Natural killer cell treated with Interleukin-12 subunit alpha and Interleukin-12 subunit beta and Interleukin-15 and Interleukin-18, amount 100 ng/mL, for 72 hours (primary cell): ENCODE measurements at regions not wholly inside any gene's neighbourhood (a gene's known extent, or its start where the extent isn't known, plus 50 kb on each side); places are given as distances from the start of the nearest gene placed in this dataset.
"Not testable (repeated sequence)": the region's sequence is repeated elsewhere in the genome, so short reads cannot be mapped to it uniquely, and the experiment has no call there.

ENCODE experiments used
- ATAC-seq, 2 donors: fragments of 150-1000 bp; cut with Tn5 transposase in 1 of 2; sonication (Bioruptor Pico), chemical (Tn5 transposase) in 1 of 2; 2 replicates each; pipeline ENCODE4 v1.10.0; 2021
- DNase-seq: peaks from one replicate; pipeline ENCODE4 v3.0.0; 2022; ENCODE audit warnings: low spot score
- H3K27ac Mint-ChIP-seq, 2 donors: 1 replicate in 1 of 2; 2 replicates in 1 of 2; pipeline ENCODE4 v1.8.0; 2022; ENCODE audit warnings: mixed read lengths in 2 of 2, mild to moderate bottlenecking in 1 of 2, moderate library complexity in 1 of 2
- H3K27me3 Mint-ChIP-seq, 2 donors: 1 replicate in 1 of 2; 2 replicates in 1 of 2; pipeline ENCODE4 v1.8.0; 2022; ENCODE audit warnings: mixed read lengths in 2 of 2
- H3K36me3 Mint-ChIP-seq: one replicate; pipeline ENCODE4 v1.8.0; 2022; ENCODE audit warnings: mixed read lengths
- H3K4me1 Mint-ChIP-seq, 2 donors: 1 replicate in 1 of 2; 2 replicates in 1 of 2; pipeline ENCODE4 v1.8.0; 2022; ENCODE audit warnings: low read depth in 2 of 2, mixed read lengths in 2 of 2, mild to moderate bottlenecking in 1 of 2
- H3K4me3 Mint-ChIP-seq: one replicate; pipeline ENCODE4 v1.8.0; 2022; ENCODE audit warnings: mixed read lengths
- H3K9me3 Mint-ChIP-seq: 2 replicates; pipeline ENCODE4 v1.8.0; 2022; ENCODE audit warnings: mixed read lengths

GRCh38 chr5:91794455-91794854 is 411.3 kb upstream of the ARRDC3 start:
- Mint-ChIP-seq H3K4me3 (no peak overlapping the region), H3K27ac (no peak overlapping the region), H3K36me3 (no peaks in the 10 kb centered on the region), H3K9me3 (peaks cover 7% of the 10 kb centered on the region), H3K4me1 (no peaks in the 10 kb centered on the region), H3K27me3 (no peaks in the 10 kb centered on the region)
- no peak for DNase-seq
- ATAC-seq = no peak

GRCh38 chr5:91787718-91788117 is 404.6 kb upstream of the ARRDC3 start:
- no peak overlapping the region for H3K4me3 Mint-ChIP-seq
- H3K4me1 Mint-ChIP-seq = no peaks in the 10 kb centered on the region
- H3K27ac Mint-ChIP-seq = no peak overlapping the region
- no peaks in the 10 kb centered on the region for H3K27me3 Mint-ChIP-seq
- no peaks in the 10 kb centered on the region for H3K36me3 Mint-ChIP-seq
- ATAC-seq (no peak), DNase-seq (no peak)
- H3K9me3 Mint-ChIP-seq = peaks cover 6% of the 10 kb centered on the region

- no peak for DNase-seq
- no peaks in the 10 kb centered on the region for H3K4me1 Mint-ChIP-seq
- H3K9me3 Mint-ChIP-seq = peaks cover 8% of the 10 kb centered on the region
- no peak overlapping the region for H3K4me3 Mint-ChIP-seq
- H3K27me3 Mint-ChIP-seq = no peaks in the 10 kb centered on the region
- no peak for ATAC-seq
- no peaks in the 10 kb centered on the region for H3K36me3 Mint-ChIP-seq
- H3K27ac Mint-ChIP-seq = no peak overlapping the region
These were observed 394.6 kb upstream of the ARRDC3 start for GRCh38 chr5:91777671-91778070.

- Mint-ChIP-seq H3K9me3 (peaks cover 5% of the 10 kb centered on the region), H3K27ac (no peak overlapping the region), H3K36me3 (no peaks in the 10 kb centered on the region), H3K4me3 (no peak overlapping the region), H3K4me1 (no peaks in the 10 kb centered on the region), H3K27me3 (no peaks in the 10 kb centered on the region)
- DNase-seq (no peak), ATAC-seq (no peak)
These were observed 393.1 kb upstream of the ARRDC3 start for GRCh38 chr5:91776249-91776648.

- H3K36me3 Mint-ChIP-seq = no peaks in the 10 kb centered on the region
- H3K4me1 Mint-ChIP-seq = no peaks in the 10 kb centered on the region
- no peak overlapping the region for H3K4me3 Mint-ChIP-seq
- H3K27ac Mint-ChIP-seq = no peak overlapping the region
- peaks cover 3% of the 10 kb centered on the region for H3K9me3 Mint-ChIP-seq
- DNase-seq (no peak), ATAC-seq (no peak)
- H3K27me3 Mint-ChIP-seq = no peaks in the 10 kb centered on the region
These were observed 387.3 kb upstream of the ARRDC3 start for GRCh38 chr5:91770400-91770799.

GRCh38 chr5:91757383-91757782 is 374.3 kb upstream of the ARRDC3 start:
- H3K27ac Mint-ChIP-seq, ATAC-seq, DNase-seq, H3K36me3 Mint-ChIP-seq, H3K4me1 Mint-ChIP-seq, H3K4me3 Mint-ChIP-seq, H3K27me3 Mint-ChIP-seq: not testable (repeated sequence)
- peaks cover 12% of the 10 kb centered on the region for H3K9me3 Mint-ChIP-seq

- no peak overlapping the region for H3K27ac Mint-ChIP-seq
- DNase-seq = no peak
These were observed 371.9 kb upstream of the ARRDC3 start for GRCh38 chr5:91754990-91755389.

GRCh38 chr5:91744470-91744869 is 361.4 kb upstream of the ARRDC3 start:
- DNase-seq, H3K4me1 Mint-ChIP-seq, ATAC-seq, H3K36me3 Mint-ChIP-seq, H3K9me3 Mint-ChIP-seq, H3K27me3 Mint-ChIP-seq, H3K4me3 Mint-ChIP-seq, H3K27ac Mint-ChIP-seq: not testable (repeated sequence)

More at GRCh38 chr5:91754990-91755389, 371.9 kb upstream of the ARRDC3 start:
- H3K27me3 Mint-ChIP-seq = no peaks in the 10 kb centered on the region
- ATAC-seq = no peak
- no peaks in the 10 kb centered on the region for H3K4me1 Mint-ChIP-seq
- no peak overlapping the region for H3K4me3 Mint-ChIP-seq
- H3K9me3 Mint-ChIP-seq = peaks cover 9% of the 10 kb centered on the region
- H3K36me3 Mint-ChIP-seq = no peaks in the 10 kb centered on the region

GRCh38 chr5:91742550-91742949 is 359.4 kb upstream of the ARRDC3 start:
- H3K36me3 Mint-ChIP-seq = no peaks in the 10 kb centered on the region
- no peaks in the 10 kb centered on the region for H3K27me3 Mint-ChIP-seq
- no peaks in the 10 kb centered on the region for H3K4me1 Mint-ChIP-seq
- H3K27ac Mint-ChIP-seq = no peak overlapping the region
- no peak for ATAC-seq
- H3K4me3 Mint-ChIP-seq = no peak overlapping the region
- H3K9me3 Mint-ChIP-seq = no peaks in the 10 kb centered on the region
- no peak for DNase-seq

- DNase-seq (no peak), ATAC-seq (no peak)
- Mint-ChIP-seq H3K36me3 (no peaks in the 10 kb centered on the region), H3K27ac (no peak overlapping the region), H3K4me1 (no peaks in the 10 kb centered on the region), H3K4me3 (no peak overlapping the region), H3K9me3 (no peaks in the 10 kb centered on the region), H3K27me3 (no peaks in the 10 kb centered on the region)
These were observed 358.8 kb upstream of the ARRDC3 start for GRCh38 chr5:91741764-91742505.

GRCh38 chr5:91730026-91730425 is 346.9 kb upstream of the ARRDC3 start:
- DNase-seq (no peak), ATAC-seq (no peak)
- H3K27me3 Mint-ChIP-seq = no peaks in the 10 kb centered on the region
- no peaks in the 10 kb centered on the region for H3K4me1 Mint-ChIP-seq
- no peak overlapping the region for H3K4me3 Mint-ChIP-seq
- no peak overlapping the region for H3K27ac Mint-ChIP-seq
- peaks cover 6% of the 10 kb centered on the region for H3K9me3 Mint-ChIP-seq
- H3K36me3 Mint-ChIP-seq = no peaks in the 10 kb centered on the region

- ATAC-seq (no peak), DNase-seq (no peak)
- H3K4me3 Mint-ChIP-seq = no peak overlapping the region
- H3K36me3 Mint-ChIP-seq = no peaks in the 10 kb centered on the region
- peaks cover 6% of the 10 kb centered on the region for H3K9me3 Mint-ChIP-seq
- no peaks in the 10 kb centered on the region for H3K4me1 Mint-ChIP-seq
- H3K27me3 Mint-ChIP-seq = no peaks in the 10 kb centered on the region
- no peak overlapping the region for H3K27ac Mint-ChIP-seq
These were observed 344.3 kb upstream of the ARRDC3 start for GRCh38 chr5:91727463-91727862.

GRCh38 chr5:91722736-91723467 is 339.8 kb upstream of the ARRDC3 start:
- Mint-ChIP-seq H3K27ac (no peak overlapping the region), H3K4me1 (no peaks in the 10 kb centered on the region), H3K27me3 (no peaks in the 10 kb centered on the region), H3K9me3 (peaks cover 6% of the 10 kb centered on the region), H3K4me3 (no peak overlapping the region), H3K36me3 (no peaks in the 10 kb centered on the region)
- ATAC-seq = no peak
- DNase-seq = no peak

GRCh38 chr5:91712718-91713117 is 329.6 kb upstream of the ARRDC3 start:
- Mint-ChIP-seq H3K36me3 (no peaks in the 10 kb centered on the region), H3K4me1 (no peaks in the 10 kb centered on the region), H3K27me3 (no peaks in the 10 kb centered on the region), H3K4me3 (no peak overlapping the region), H3K9me3 (peaks cover 12% of the 10 kb centered on the region), H3K27ac (no peak overlapping the region)
- DNase-seq (no peak), ATAC-seq (no peak)

- peaks cover 14% of the 10 kb centered on the region for H3K9me3 Mint-ChIP-seq
- ATAC-seq (no peak), DNase-seq (no peak)
- H3K4me3 Mint-ChIP-seq = no peak overlapping the region
- H3K4me1 Mint-ChIP-seq = no peaks in the 10 kb centered on the region
- H3K27me3 Mint-ChIP-seq = no peaks in the 10 kb centered on the region
- H3K36me3 Mint-ChIP-seq = no peaks in the 10 kb centered on the region
- H3K27ac Mint-ChIP-seq = no peak overlapping the region
These were observed 324.4 kb upstream of the ARRDC3 start for GRCh38 chr5:91707521-91707841.
